ENCODE measurements at regions not wholly inside any gene's neighbourhood (a gene's known extent, or its start where the extent isn't known, plus 50 kb on each side); places are given as distances from the start of the nearest gene placed in this dataset.

- no peak overlapping the region for H3K9ac ChIP-seq (ENCODE audit: insufficient read length, low read depth)
- no peaks in the 10 kb centered on the region for H3K36me3 ChIP-seq (ENCODE audit: insufficient read depth, insufficient read length, low read length)
- TF ChIP-seq YY1 (IDR thresholded peaks at IDR 0.05; ENCODE audit: insufficient read depth, insufficient read length) (no peak), SUZ12 (IDR thresholded peaks at IDR 0.05; ENCODE audit: extremely low read depth, insufficient read depth, insufficient read length) (no peak), ZNF274 (IDR thresholded peaks at IDR 0.05; ENCODE audit: low read depth, low read length) (no peak)
- DNase-seq (ENCODE audit: low read depth, low spot score): no peak
- peaks cover 24% of the 10 kb centered on the region for H3K27me3 ChIP-seq (ENCODE audit: insufficient read depth, insufficient read length)
- no peak overlapping the region for H3K4me3 ChIP-seq (ENCODE audit: insufficient read length, low read depth)
- H3K4me1 ChIP-seq (ENCODE audit: insufficient read depth, insufficient read length): peaks cover 2% of the 10 kb centered on the region
- H3K9me3 ChIP-seq (ENCODE audit: insufficient read depth, low read length): peaks cover 9% of the 10 kb centered on the region; the same call in 1 of the 2 replicates
These were observed 259.9 kb upstream of the SP4 start for GRCh38 chr7:21167942-21168341.

- peaks cover 32% of the 10 kb centered on the region for H3K27me3 ChIP-seq (ENCODE audit: insufficient read depth, insufficient read length)
- 0 out of 2 replicates have a peak, but pooled peaks cover 4% of the 10 kb centered on the region for H3K9me3 ChIP-seq (ENCODE audit: insufficient read depth, low read length)
- H3K4me1 ChIP-seq (ENCODE audit: insufficient read depth, insufficient read length): peaks cover 2% of the 10 kb centered on the region
- no peaks in the 10 kb centered on the region for H3K36me3 ChIP-seq (ENCODE audit: insufficient read depth, insufficient read length, low read length)
- peak overlapping the region; percentile 46 for H3K9ac ChIP-seq (ENCODE audit: insufficient read length, low read depth)
- no peak for TF ChIP-seq ZNF274 (IDR thresholded peaks at IDR 0.05; ENCODE audit: low read depth, low read length)
- DNase-seq (ENCODE audit: low read depth, low spot score): peak; percentile 82
- H3K4me3 ChIP-seq (ENCODE audit: insufficient read length, low read depth): peak overlapping the region; percentile 37
These were observed 258.0 kb upstream of the SP4 start for GRCh38 chr7:21169667-21170580.

- no peak overlapping the region for H3K9ac ChIP-seq (ENCODE audit: insufficient read length, low read depth)
- TF ChIP-seq YY1 (IDR thresholded peaks at IDR 0.05; ENCODE audit: insufficient read depth, insufficient read length): no peak
- no peak for TF ChIP-seq ZNF274 (IDR thresholded peaks at IDR 0.05; ENCODE audit: low read depth, low read length)
- TF ChIP-seq SUZ12 (IDR thresholded peaks at IDR 0.05; ENCODE audit: extremely low read depth, insufficient read depth, insufficient read length): no peak
- H3K36me3 ChIP-seq (ENCODE audit: insufficient read depth, insufficient read length, low read length): no peaks in the 10 kb centered on the region
- H3K4me1 ChIP-seq (ENCODE audit: insufficient read depth, insufficient read length): peaks cover 2% of the 10 kb centered on the region
- no peak overlapping the region for H3K4me3 ChIP-seq (ENCODE audit: insufficient read length, low read depth)
- no peaks in the 10 kb centered on the region for H3K9me3 ChIP-seq (ENCODE audit: insufficient read depth, low read length)
- DNase-seq (ENCODE audit: low read depth, low spot score): no peak
- H3K27me3 ChIP-seq (ENCODE audit: insufficient read depth, insufficient read length): peaks cover 32% of the 10 kb centered on the region
These were observed 255.1 kb upstream of the SP4 start for GRCh38 chr7:21172800-21173199.

- Histone ChIP-seq H3K9ac (ENCODE audit: insufficient read length, low read depth) (no peak overlapping the region), H3K4me1 (ENCODE audit: insufficient read depth, insufficient read length) (peaks cover 2% of the 10 kb centered on the region), H3K36me3 (ENCODE audit: insufficient read depth, insufficient read length, low read length) (no peaks in the 10 kb centered on the region), H3K4me3 (ENCODE audit: insufficient read length, low read depth) (no peak overlapping the region), H3K9me3 (ENCODE audit: insufficient read depth, low read length) (no peaks in the 10 kb centered on the region), H3K27me3 (ENCODE audit: insufficient read depth, insufficient read length) (peaks cover 32% of the 10 kb centered on the region)
- DNase-seq (ENCODE audit: low read depth, low spot score): no peak
- no peak for TF ChIP-seq SUZ12 (IDR thresholded peaks at IDR 0.05; ENCODE audit: extremely low read depth, insufficient read depth, insufficient read length)
These were observed 254.4 kb upstream of the SP4 start for GRCh38 chr7:21173436-21173835.

GRCh38 chr7:21175714-21176113, 252.2 kb upstream of the SP4 start:
- H3K4me1 ChIP-seq (ENCODE audit: insufficient read depth, insufficient read length): peaks cover 2% of the 10 kb centered on the region
- H3K9ac ChIP-seq (ENCODE audit: insufficient read length, low read depth): no peak overlapping the region
- no peak for TF ChIP-seq SUZ12 (IDR thresholded peaks at IDR 0.05; ENCODE audit: extremely low read depth, insufficient read depth, insufficient read length)
- no peak for TF ChIP-seq YY1 (IDR thresholded peaks at IDR 0.05; ENCODE audit: insufficient read depth, insufficient read length)
- no peaks in the 10 kb centered on the region for H3K36me3 ChIP-seq (ENCODE audit: insufficient read depth, insufficient read length, low read length)
- H3K27me3 ChIP-seq (ENCODE audit: insufficient read depth, insufficient read length): peaks cover 28% of the 10 kb centered on the region
- DNase-seq (ENCODE audit: low read depth, low spot score): no peak
- no peak overlapping the region for H3K4me3 ChIP-seq (ENCODE audit: insufficient read length, low read depth)
- no peaks in the 10 kb centered on the region for H3K9me3 ChIP-seq (ENCODE audit: insufficient read depth, low read length)

GRCh38 chr7:21184942-21185652, 242.8 kb upstream of the SP4 start:
- peaks cover 10% of the 10 kb centered on the region; the same call in 1 of the 2 replicates for H3K9me3 ChIP-seq (ENCODE audit: insufficient read depth, low read length)
- no peaks in the 10 kb centered on the region for H3K27me3 ChIP-seq (ENCODE audit: insufficient read depth, insufficient read length)
- no peaks in the 10 kb centered on the region for H3K36me3 ChIP-seq (ENCODE audit: insufficient read depth, insufficient read length, low read length)
- no peak overlapping the region for H3K4me3 ChIP-seq (ENCODE audit: insufficient read length, low read depth)
- H3K9ac ChIP-seq (ENCODE audit: insufficient read length, low read depth): no peak overlapping the region
- TF ChIP-seq YY1 (IDR thresholded peaks at IDR 0.05; ENCODE audit: insufficient read depth, insufficient read length) (no peak), ZNF274 (IDR thresholded peaks at IDR 0.05; ENCODE audit: low read depth, low read length) (no peak), SUZ12 (IDR thresholded peaks at IDR 0.05; ENCODE audit: extremely low read depth, insufficient read depth, insufficient read length) (no peak)
- H3K4me1 ChIP-seq (ENCODE audit: insufficient read depth, insufficient read length): no peaks in the 10 kb centered on the region
- DNase-seq (ENCODE audit: low read depth, low spot score): no peak

- Histone ChIP-seq H3K9me3 (ENCODE audit: insufficient read depth, low read length) (peaks cover 10% of the 10 kb centered on the region; the same call in 1 of the 2 replicates), H3K9ac (ENCODE audit: insufficient read length, low read depth) (no peak overlapping the region), H3K27me3 (ENCODE audit: insufficient read depth, insufficient read length) (no peaks in the 10 kb centered on the region), H3K4me1 (ENCODE audit: insufficient read depth, insufficient read length) (no peaks in the 10 kb centered on the region), H3K4me3 (ENCODE audit: insufficient read length, low read depth) (no peak overlapping the region), H3K36me3 (ENCODE audit: insufficient read depth, insufficient read length, low read length) (no peaks in the 10 kb centered on the region)
- no peak for TF ChIP-seq YY1 (IDR thresholded peaks at IDR 0.05; ENCODE audit: insufficient read depth, insufficient read length)
- TF ChIP-seq ZNF274 (IDR thresholded peaks at IDR 0.05; ENCODE audit: low read depth, low read length): no peak
- TF ChIP-seq SUZ12 (IDR thresholded peaks at IDR 0.05; ENCODE audit: extremely low read depth, insufficient read depth, insufficient read length): no peak
- no peak for DNase-seq (ENCODE audit: low read depth, low spot score)
These were observed 242.1 kb upstream of the SP4 start for GRCh38 chr7:21185653-21186265.
